Body of pancreas (tissue), 4 donors: ENCODE measurements at regions not wholly inside any gene's neighbourhood (a gene's known extent, or its start where the extent isn't known, plus 50 kb on each side); places are given as distances from the start of the nearest gene placed in this dataset.

Experiments
- ATAC-seq: fragments of 150-250 bp; one replicate; pipeline ENCODE4 v1.9.1; 2016
- DNase-seq, 4 donors: peaks; one replicate each; pipeline ENCODE4 v3.0.0-alpha.2; 2019
- H3K27ac ChIP-seq, 4 donors: fragments of 200-600 bp; sonication (generic); 1 replicate in 3 of 4; 2 replicates in 1 of 4; pipeline versions ENCODE4 v1.5.1 to v1.6.1; 2016 to 2019; ENCODE audit warnings: mild to moderate bottlenecking in 1 of 4, mixed read lengths in 1 of 4, moderate library complexity in 1 of 4
- H3K27me3 ChIP-seq, 2 donors: fragments of 200-600 bp; sonication (generic); one replicate each; pipeline ENCODE4 v1.6.0; 2016; ENCODE audit warnings: mild to moderate bottlenecking in 1 of 2
- H3K36me3 ChIP-seq, 2 donors: fragments of 200-600 bp; sonication (generic); replicated peaks in 1 of 2; 2 replicates each; pipeline ENCODE4 v1.5.1; 2016; ENCODE audit warnings: low read depth in 2 of 2; ENCODE audit not compliant: insufficient read depth in 1 of 2
- H3K4me1 ChIP-seq: fragments of 200-600 bp; sonication (generic); one replicate; pipeline ENCODE4 v1.6.0; 2016
- H3K4me3 ChIP-seq, 2 donors: fragments of 200-600 bp; sonication (generic); 1 replicate in 1 of 2; 2 replicates in 1 of 2; pipeline ENCODE4 v1.5.1; 2016 to 2019
- H3K9me3 ChIP-seq, 3 donors: fragments of 200-600 bp; sonication (generic); 1 replicate in 2 of 3; 2 replicates in 1 of 3; pipeline ENCODE4 v1.5.1; 2016
- POLR2A ChIP-seq, 3 donors: fragments of 450-650 bp; IDR thresholded peaks; one replicate each; pipeline ENCODE4 v1.6.1; 2016; ENCODE audit warnings: antibody characterized with exemption in 3 of 3, mild to moderate bottlenecking in 2 of 3
- WGBS, 2 donors: methylation state at CpG; one replicate each; pipeline ENCODE4 v1.1.5; 2017; 5-methylcytosine and 5-hydroxymethylcytosine counted together
- intact Hi-C: fragments of 100-400 bp; cut with DNase I; formaldehyde crosslinking; loops from one replicate; pipeline ENCODE4 v1.15.1; 2023
- TF ChIP-seq, protein P1 (sequence below), 7 experiments: fragments of 450-650 bp in 4 of 7; fragments of 200-600 bp in 3 of 7; sonication (generic) in 3 of 7; IDR thresholded peaks; one replicate each; pipeline ENCODE4 v1.5.1; 2016 to 2019; ENCODE audit warnings: antibody characterized with exemption in 7 of 7

DNA sequence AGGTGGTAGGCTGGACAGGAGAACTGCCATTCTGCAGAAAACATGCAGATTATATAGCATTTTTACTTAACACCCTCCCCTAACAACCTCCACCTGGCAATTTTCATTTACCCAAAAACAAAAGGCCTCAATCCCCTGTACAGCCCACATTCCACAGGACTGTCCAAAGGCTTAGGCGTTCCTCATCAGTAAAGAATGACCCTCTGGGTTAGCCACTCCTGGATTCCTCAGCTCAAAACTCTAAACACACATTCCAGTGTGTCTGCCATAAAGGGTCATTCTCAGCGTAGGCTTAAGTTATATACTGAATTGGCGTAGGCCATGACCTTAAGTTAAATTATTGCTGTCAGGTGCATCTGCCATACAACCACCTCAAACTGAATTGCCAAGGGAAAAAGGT, 261.8 kb upstream of the CHAC2 start:
- no peak for TF ChIP-seq POLR2A (IDR thresholded peaks at IDR 0.05)
- TF ChIP-seq, protein P1, sequence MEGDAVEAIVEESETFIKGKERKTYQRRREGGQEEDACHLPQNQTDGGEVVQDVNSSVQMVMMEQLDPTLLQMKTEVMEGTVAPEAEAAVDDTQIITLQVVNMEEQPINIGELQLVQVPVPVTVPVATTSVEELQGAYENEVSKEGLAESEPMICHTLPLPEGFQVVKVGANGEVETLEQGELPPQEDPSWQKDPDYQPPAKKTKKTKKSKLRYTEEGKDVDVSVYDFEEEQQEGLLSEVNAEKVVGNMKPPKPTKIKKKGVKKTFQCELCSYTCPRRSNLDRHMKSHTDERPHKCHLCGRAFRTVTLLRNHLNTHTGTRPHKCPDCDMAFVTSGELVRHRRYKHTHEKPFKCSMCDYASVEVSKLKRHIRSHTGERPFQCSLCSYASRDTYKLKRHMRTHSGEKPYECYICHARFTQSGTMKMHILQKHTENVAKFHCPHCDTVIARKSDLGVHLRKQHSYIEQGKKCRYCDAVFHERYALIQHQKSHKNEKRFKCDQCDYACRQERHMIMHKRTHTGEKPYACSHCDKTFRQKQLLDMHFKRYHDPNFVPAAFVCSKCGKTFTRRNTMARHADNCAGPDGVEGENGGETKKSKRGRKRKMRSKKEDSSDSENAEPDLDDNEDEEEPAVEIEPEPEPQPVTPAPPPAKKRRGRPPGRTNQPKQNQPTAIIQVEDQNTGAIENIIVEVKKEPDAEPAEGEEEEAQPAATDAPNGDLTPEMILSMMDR (IDR thresholded peaks at IDR 0.05), result no peak
- H3K36me3 ChIP-seq, result no peaks in the 10 kb centered on the region
- no peak for ATAC-seq
- H3K9me3 ChIP-seq, result no peaks in the 10 kb centered on the region
- H3K27ac ChIP-seq, result no peak overlapping the region
- no peaks in the 10 kb centered on the region for H3K4me1 ChIP-seq
- no peak overlapping the region for H3K4me3 ChIP-seq
- DNase-seq, result no peak
- no peaks in the 10 kb centered on the region for H3K27me3 ChIP-seq
- intact Hi-C loops, result no loop called here
- 90 to 93% methylated on average over 3 of the region's 3 CpGs for WGBS, 2 donors

DNA sequence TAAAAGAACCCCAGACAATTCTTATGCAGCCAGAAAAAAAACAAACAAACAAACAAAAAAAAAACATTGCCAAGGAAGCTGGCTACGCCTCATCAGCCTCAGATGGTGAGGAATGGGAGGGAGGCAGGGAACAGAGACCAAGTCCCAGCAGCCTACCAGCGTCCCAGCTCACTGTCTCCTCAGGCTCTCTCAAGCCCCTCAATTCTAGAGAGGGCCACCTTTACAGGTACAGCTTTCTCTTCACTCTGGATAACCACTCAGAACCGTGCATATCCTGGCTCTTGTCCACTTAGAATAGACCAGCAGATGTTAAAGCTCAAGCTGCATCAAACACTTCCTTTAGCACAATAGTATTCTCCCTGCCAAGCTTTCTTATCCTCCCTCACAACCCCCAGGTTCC, 263.1 kb upstream of the CHAC2 start:
- no peak overlapping the region for H3K27ac ChIP-seq
- WGBS, 2 donors, result 58 to 64% methylated on average over 3 of the region's 3 CpGs
- H3K27me3 ChIP-seq, result no peaks in the 10 kb centered on the region
- no peaks in the 10 kb centered on the region for H3K9me3 ChIP-seq
- ATAC-seq (no peak), DNase-seq (no peak)
- H3K4me1 ChIP-seq, result peaks cover 11% of the 10 kb centered on the region
- H3K36me3 ChIP-seq, result no peaks in the 10 kb centered on the region
- no peak for TF ChIP-seq POLR2A (IDR thresholded peaks at IDR 0.05)
- TF ChIP-seq, protein P1 (IDR thresholded peaks at IDR 0.05), result no peak
- no peak overlapping the region for H3K4me3 ChIP-seq
- intact Hi-C loops, result no loop called here

DNA sequence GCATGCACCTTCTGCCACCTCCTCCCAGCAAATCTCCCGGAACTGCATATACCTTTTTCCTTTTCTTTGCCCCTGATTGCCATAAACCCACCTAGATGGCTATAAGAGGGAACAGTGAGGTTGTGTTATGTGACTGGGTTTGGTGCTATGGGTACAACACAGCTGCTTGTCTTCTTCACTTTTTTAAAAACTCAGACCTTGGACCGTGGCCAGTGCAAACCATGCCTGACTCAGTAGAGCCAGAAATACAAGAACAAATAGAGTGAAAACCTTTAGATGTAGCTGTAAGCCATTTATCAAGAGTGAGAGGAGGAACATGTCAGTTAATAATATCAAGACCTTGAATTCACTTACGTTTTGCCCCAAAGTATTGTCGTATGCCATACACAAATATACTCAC, 267.4 kb upstream of the CHAC2 start:
- intact Hi-C loops, result no loop called here
- H3K9me3 ChIP-seq, result no peaks in the 10 kb centered on the region
- DNase-seq (peak; percentile 72 to 84 (median 82)), ATAC-seq (peak; percentile 57)
- no peaks in the 10 kb centered on the region for H3K36me3 ChIP-seq
- 21 to 36% methylated on average over 4 of the region's 4 CpGs for WGBS, 2 donors
- H3K4me3 ChIP-seq, result no peak overlapping the region
- H3K27ac ChIP-seq, result peak overlapping the region; percentile 20 to 72 (median 72)
- TF ChIP-seq, protein P1 (IDR thresholded peaks at IDR 0.05), result no peak
- no peak for TF ChIP-seq POLR2A (IDR thresholded peaks at IDR 0.05)
- H3K4me1 ChIP-seq, result peaks cover 51% of the 10 kb centered on the region
- no peaks in the 10 kb centered on the region for H3K27me3 ChIP-seq

DNA sequence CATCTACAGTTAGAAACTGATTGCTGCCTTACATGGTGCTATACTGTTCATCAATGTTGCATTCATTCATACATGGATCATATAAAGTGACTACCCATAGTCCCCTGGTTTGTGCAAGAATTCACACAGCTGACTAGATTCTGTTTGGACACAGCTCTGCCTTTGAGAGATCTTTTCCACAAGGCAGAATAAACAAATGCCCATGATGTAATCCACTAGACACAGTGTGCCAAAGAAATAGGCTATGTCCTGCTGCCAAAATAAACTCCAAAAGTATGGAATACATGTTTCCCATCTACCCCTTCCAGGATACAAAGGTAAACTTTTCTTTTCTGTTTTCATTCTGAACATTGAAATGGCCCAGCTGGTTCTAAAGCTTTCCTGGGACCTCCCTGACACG, 269.4 kb upstream of the CHAC2 start:
- TF ChIP-seq POLR2A (IDR thresholded peaks at IDR 0.05), result no peak
- TF ChIP-seq, protein P1 (IDR thresholded peaks at IDR 0.05), result no peak
- intact Hi-C loops, result no loop called here
- DNase-seq (peak in 2 of 4 donors; percentile 43 to 71), ATAC-seq (peak; percentile 93)
- peaks cover 56% of the 10 kb centered on the region for H3K4me1 ChIP-seq
- WGBS, 2 donors, result 38 to 42% methylated on average over 1 of the region's 1 CpG
- no peak overlapping the region for H3K4me3 ChIP-seq
- no peaks in the 10 kb centered on the region for H3K9me3 ChIP-seq
- H3K36me3 ChIP-seq, result no peaks in the 10 kb centered on the region
- no peaks in the 10 kb centered on the region for H3K27me3 ChIP-seq
- H3K27ac ChIP-seq, result peak overlapping the region; percentile 70 to 72 (median 72)

DNA sequence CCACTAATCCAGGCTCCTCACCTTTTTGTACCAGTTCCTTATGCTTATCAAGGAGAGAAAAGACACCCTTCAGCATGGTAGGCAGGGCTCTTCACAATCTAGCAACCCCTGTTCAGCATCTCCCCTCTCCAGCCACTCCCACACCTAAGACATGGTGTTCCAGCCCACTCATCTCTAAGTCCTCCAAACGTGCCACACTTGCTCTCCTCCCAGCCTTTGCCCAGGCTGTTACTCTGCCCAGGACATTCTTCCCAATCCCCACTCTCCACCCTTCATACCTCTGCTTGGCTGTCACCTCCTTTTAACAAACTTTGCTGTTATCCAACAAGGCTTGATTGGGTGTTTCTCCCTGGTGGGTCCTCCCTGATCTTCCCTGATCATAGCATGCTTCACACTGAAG, 270.6 kb upstream of the CHAC2 start:
- Histone ChIP-seq H3K4me3 (no peak overlapping the region), H3K36me3 (no peaks in the 10 kb centered on the region), H3K9me3 (no peaks in the 10 kb centered on the region), H3K27me3 (no peaks in the 10 kb centered on the region), H3K4me1 (peaks cover 56% of the 10 kb centered on the region), H3K27ac (no peak overlapping the region)
- TF ChIP-seq POLR2A (IDR thresholded peaks at IDR 0.05), result no peak
- TF ChIP-seq, protein P1 (IDR thresholded peaks at IDR 0.05), result no peak
- ATAC-seq, result no peak
- no peak for DNase-seq
- WGBS, 2 donors, result 41 to 50% methylated on average over 1 of the region's 1 CpG
- intact Hi-C loops, result no loop called here
